ENCODE measurements at regions not wholly inside any gene's neighbourhood (a gene's known extent, or its start where the extent isn't known, plus 50 kb on each side); places are given as distances from the start of the nearest gene placed in this dataset.

DNA sequence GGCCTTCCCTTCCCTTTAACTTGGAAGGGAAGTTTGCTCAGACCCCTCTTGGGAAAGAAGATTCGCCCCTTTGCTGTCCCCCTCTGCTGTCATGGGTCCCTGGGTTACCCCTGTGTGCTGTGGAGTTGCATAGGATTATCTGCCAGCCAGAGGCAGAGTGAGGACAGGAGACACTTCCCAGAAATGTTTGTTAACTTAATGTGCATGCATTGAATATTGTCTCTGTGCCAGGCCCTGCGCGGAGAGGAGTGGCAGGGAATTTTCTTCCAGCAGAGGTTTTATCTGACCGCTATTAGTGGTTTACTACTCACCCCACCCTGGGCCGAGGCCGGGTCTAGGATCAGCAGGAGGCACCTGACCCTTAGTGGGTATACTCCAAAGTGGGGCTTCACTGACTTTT is 894.8 kb downstream of the TBC1D22A start:
- Histone ChIP-seq H3K9ac (ENCODE audit: low read depth, low read length, poor library complexity, severe bottlenecking) (no peak overlapping the region), H3K9me2 (replicated peaks; ENCODE audit: low read depth, low read length) (no peaks in the 10 kb centered on the region), H3F3A (ENCODE audit: low read depth) (no peaks in the 10 kb centered on the region), H3K4me2 (ENCODE audit: low read depth, low read length, poor library complexity, severe bottlenecking) (no peak overlapping the region), H2AFZ (ENCODE audit: low read length) (no peak overlapping the region), H3K36me3 (ENCODE audit: insufficient read depth, low read length) (no peaks in the 10 kb centered on the region), H4K20me1 (ENCODE audit: insufficient read depth, low read length, poor library complexity, severe bottlenecking) (no peaks in the 10 kb centered on the region), H3K4me1 (ENCODE audit: insufficient read depth, low read length, poor library complexity, severe bottlenecking) (no peaks in the 10 kb centered on the region), H3K4me3 (ENCODE audit: low read length, poor library complexity, severe bottlenecking) (no peak overlapping the region), H3K79me2 (ENCODE audit: insufficient read depth, low read length) (no peaks in the 10 kb centered on the region), H3K9me3 (ENCODE audit: insufficient read depth, low read depth, low read length) (no peaks in the 10 kb centered on the region; the same call in 1 of the 2 replicates), H3K27me3 (ENCODE audit: insufficient read depth, low read length, poor library complexity, severe bottlenecking) (no peaks in the 10 kb centered on the region)
- TF ChIP-seq, protein P1, sequence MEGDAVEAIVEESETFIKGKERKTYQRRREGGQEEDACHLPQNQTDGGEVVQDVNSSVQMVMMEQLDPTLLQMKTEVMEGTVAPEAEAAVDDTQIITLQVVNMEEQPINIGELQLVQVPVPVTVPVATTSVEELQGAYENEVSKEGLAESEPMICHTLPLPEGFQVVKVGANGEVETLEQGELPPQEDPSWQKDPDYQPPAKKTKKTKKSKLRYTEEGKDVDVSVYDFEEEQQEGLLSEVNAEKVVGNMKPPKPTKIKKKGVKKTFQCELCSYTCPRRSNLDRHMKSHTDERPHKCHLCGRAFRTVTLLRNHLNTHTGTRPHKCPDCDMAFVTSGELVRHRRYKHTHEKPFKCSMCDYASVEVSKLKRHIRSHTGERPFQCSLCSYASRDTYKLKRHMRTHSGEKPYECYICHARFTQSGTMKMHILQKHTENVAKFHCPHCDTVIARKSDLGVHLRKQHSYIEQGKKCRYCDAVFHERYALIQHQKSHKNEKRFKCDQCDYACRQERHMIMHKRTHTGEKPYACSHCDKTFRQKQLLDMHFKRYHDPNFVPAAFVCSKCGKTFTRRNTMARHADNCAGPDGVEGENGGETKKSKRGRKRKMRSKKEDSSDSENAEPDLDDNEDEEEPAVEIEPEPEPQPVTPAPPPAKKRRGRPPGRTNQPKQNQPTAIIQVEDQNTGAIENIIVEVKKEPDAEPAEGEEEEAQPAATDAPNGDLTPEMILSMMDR (conservative IDR thresholded peaks at IDR 0.05; ENCODE audit: low read length) = no peak
- TF ChIP-seq EZH2phosphoT487 (IDR thresholded peaks at IDR 0.05; ENCODE audit: borderline replicate concordance) = no peak

DNA sequence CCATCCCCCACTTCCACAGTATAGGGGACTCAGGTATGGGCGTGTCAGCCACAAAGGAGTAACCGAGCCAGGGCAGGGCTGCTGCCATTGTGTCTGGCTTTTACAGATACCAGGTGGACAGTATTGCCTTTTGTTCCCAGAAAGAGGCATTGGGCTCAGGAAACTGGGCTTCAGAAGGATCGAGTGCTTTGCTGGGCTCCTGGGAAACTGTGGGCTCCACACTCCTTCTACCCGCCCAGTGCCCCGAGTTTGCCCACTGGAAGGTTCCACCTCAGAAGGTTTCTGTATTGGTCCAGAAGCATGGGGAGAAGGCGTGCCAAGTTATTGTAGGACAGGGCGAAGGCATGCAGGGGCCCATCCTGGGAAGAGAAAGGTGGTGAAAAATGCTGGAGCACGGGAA is 894.4 kb downstream of the TBC1D22A start:
- no peaks in the 10 kb centered on the region for H3K4me1 ChIP-seq (ENCODE audit: insufficient read depth, low read length, poor library complexity, severe bottlenecking)
- H3K9ac ChIP-seq (ENCODE audit: low read depth, low read length, poor library complexity, severe bottlenecking) = no peak overlapping the region
- H3K36me3 ChIP-seq (ENCODE audit: insufficient read depth, low read length) = no peaks in the 10 kb centered on the region
- H3K27me3 ChIP-seq (ENCODE audit: insufficient read depth, low read length, poor library complexity, severe bottlenecking) = no peaks in the 10 kb centered on the region
- H3K9me2 ChIP-seq (replicated peaks; ENCODE audit: low read depth, low read length) = no peaks in the 10 kb centered on the region
- no peaks in the 10 kb centered on the region; the same call in 1 of the 2 replicates for H3K9me3 ChIP-seq (ENCODE audit: insufficient read depth, low read depth, low read length)
- H3F3A ChIP-seq (ENCODE audit: low read depth) = no peaks in the 10 kb centered on the region
- no peak overlapping the region for H3K4me2 ChIP-seq (ENCODE audit: low read depth, low read length, poor library complexity, severe bottlenecking)
- TF ChIP-seq, protein P1 (conservative IDR thresholded peaks at IDR 0.05; ENCODE audit: low read length) = no peak
- TF ChIP-seq EZH2phosphoT487 (IDR thresholded peaks at IDR 0.05; ENCODE audit: borderline replicate concordance) = no peak
- no peaks in the 10 kb centered on the region for H4K20me1 ChIP-seq (ENCODE audit: insufficient read depth, low read length, poor library complexity, severe bottlenecking)
- no peak overlapping the region for H3K4me3 ChIP-seq (ENCODE audit: low read length, poor library complexity, severe bottlenecking)
- no peaks in the 10 kb centered on the region for H3K79me2 ChIP-seq (ENCODE audit: insufficient read depth, low read length)
- H2AFZ ChIP-seq (ENCODE audit: low read length) = no peak overlapping the region

DNA sequence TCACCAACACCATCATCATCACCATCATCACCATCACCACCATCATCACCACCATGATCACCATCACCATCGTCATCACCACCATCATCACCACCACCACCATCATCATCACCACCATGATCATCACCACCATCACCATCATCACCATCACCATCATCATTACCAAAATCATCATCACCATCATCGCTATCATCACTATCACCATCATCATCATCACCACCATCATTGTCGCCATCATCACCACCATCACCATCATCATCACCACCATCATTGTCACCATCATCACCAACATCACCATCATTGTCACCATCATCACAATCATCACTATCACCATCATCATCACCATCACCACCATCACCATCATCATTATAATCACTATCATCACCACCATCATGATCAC is 893.5 kb downstream of the TBC1D22A start:
- H2AFZ ChIP-seq (ENCODE audit: low read length) = no peak overlapping the region
- TF ChIP-seq, protein P1 (conservative IDR thresholded peaks at IDR 0.05; ENCODE audit: low read length) = no peak
- no peak for TF ChIP-seq EZH2phosphoT487 (IDR thresholded peaks at IDR 0.05; ENCODE audit: borderline replicate concordance)
- H3K27me3 ChIP-seq (ENCODE audit: insufficient read depth, low read length, poor library complexity, severe bottlenecking) = no peaks in the 10 kb centered on the region
- H3K36me3 ChIP-seq (ENCODE audit: insufficient read depth, low read length) = no peaks in the 10 kb centered on the region
- H3K9me2 ChIP-seq (replicated peaks; ENCODE audit: low read depth, low read length) = no peaks in the 10 kb centered on the region
- no peaks in the 10 kb centered on the region for H4K20me1 ChIP-seq (ENCODE audit: insufficient read depth, low read length, poor library complexity, severe bottlenecking)
- no peak overlapping the region for H3K9ac ChIP-seq (ENCODE audit: low read depth, low read length, poor library complexity, severe bottlenecking)
- no peaks in the 10 kb centered on the region for H3K4me1 ChIP-seq (ENCODE audit: insufficient read depth, low read length, poor library complexity, severe bottlenecking)
- H3K79me2 ChIP-seq (ENCODE audit: insufficient read depth, low read length) = no peaks in the 10 kb centered on the region
- no peak overlapping the region for H3K4me3 ChIP-seq (ENCODE audit: low read length, poor library complexity, severe bottlenecking)
- no peak overlapping the region for H3K4me2 ChIP-seq (ENCODE audit: low read depth, low read length, poor library complexity, severe bottlenecking)
- no peaks in the 10 kb centered on the region; the same call in 1 of the 2 replicates for H3K9me3 ChIP-seq (ENCODE audit: insufficient read depth, low read depth, low read length)
- no peaks in the 10 kb centered on the region for H3F3A ChIP-seq (ENCODE audit: low read depth)
